Mammary epithelial cell (primary cell): ENCODE measurements at regions not wholly inside any gene's neighbourhood (a gene's known extent, or its start where the extent isn't known, plus 50 kb on each side); places are given as distances from the start of the nearest gene placed in this dataset.

Source experiments
- EZH2 ChIP-seq: IDR thresholded peaks from 2 replicates; pipeline ENCODE4 v1.6.1; 2012; ENCODE audit warnings: low read length, inconsistent platforms, borderline replicate concordance
- TF ChIP-seq, protein P1 (sequence below), 2 donors: IDR thresholded peaks in 1 of 2; conservative IDR thresholded peaks in 1 of 2; 2 replicates each; pipeline ENCODE4 v1.5.1; 2011 to 2012; ENCODE audit warnings: inconsistent platforms in 2 of 2, low read length in 2 of 2, mild to moderate bottlenecking in 2 of 2, control low read depth in 1 of 2, low read depth in 1 of 2; ENCODE audit not compliant: insufficient read depth in 1 of 2; ENCODE audit errors: extremely low read depth in 1 of 2

- TF ChIP-seq, protein P1, sequence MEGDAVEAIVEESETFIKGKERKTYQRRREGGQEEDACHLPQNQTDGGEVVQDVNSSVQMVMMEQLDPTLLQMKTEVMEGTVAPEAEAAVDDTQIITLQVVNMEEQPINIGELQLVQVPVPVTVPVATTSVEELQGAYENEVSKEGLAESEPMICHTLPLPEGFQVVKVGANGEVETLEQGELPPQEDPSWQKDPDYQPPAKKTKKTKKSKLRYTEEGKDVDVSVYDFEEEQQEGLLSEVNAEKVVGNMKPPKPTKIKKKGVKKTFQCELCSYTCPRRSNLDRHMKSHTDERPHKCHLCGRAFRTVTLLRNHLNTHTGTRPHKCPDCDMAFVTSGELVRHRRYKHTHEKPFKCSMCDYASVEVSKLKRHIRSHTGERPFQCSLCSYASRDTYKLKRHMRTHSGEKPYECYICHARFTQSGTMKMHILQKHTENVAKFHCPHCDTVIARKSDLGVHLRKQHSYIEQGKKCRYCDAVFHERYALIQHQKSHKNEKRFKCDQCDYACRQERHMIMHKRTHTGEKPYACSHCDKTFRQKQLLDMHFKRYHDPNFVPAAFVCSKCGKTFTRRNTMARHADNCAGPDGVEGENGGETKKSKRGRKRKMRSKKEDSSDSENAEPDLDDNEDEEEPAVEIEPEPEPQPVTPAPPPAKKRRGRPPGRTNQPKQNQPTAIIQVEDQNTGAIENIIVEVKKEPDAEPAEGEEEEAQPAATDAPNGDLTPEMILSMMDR (conservative IDR thresholded peaks at IDR 0.05 in 1 of 2, IDR thresholded peaks at IDR 0.05 in 1 of 2; ENCODE audit: extremely low read depth in 1 of 2, insufficient read depth in 1 of 2, low read depth in 1 of 2, low read length in 2 of 2) = no peak
- TF ChIP-seq EZH2 = no peak
Measured at GRCh38 chr6:19157486-19157885, 679.7 kb upstream of the ID4 start.
